ENCODE measurements at regions not wholly inside any gene's neighbourhood (a gene's known extent, or its start where the extent isn't known, plus 50 kb on each side); places are given as distances from the start of the nearest gene placed in this dataset.

GRCh38 chr5:2598503-2598902, 153.0 kb downstream of the IRX2 start (continued):
- no peak for TF ChIP-seq RFX5 (IDR thresholded peaks at IDR 0.05; ENCODE audit: borderline replicate concordance, low read depth, low read length)
- TF ChIP-seq CREB1 (IDR thresholded peaks at IDR 0.05), result no peak
- TF ChIP-seq EP300 (IDR thresholded peaks at IDR 0.05; ENCODE audit: borderline replicate concordance in 1 of 2, low read depth in 2 of 2, low read length in 2 of 2), result no peak

Measured in H1 (cell line).